ENCODE measurements at regions not wholly inside any gene's neighbourhood (a gene's known extent, or its start where the extent isn't known, plus 50 kb on each side); places are given as distances from the start of the nearest gene placed in this dataset.

- TF ChIP-seq TCF12 (IDR thresholded peaks at IDR 0.05; ENCODE audit: low read depth) (no peak), TAF1 (IDR thresholded peaks at IDR 0.05; ENCODE audit: low read depth) (no peak), CREB1 (IDR thresholded peaks at IDR 0.05; ENCODE audit: low read depth) (no peak), USF1 (IDR thresholded peaks at IDR 0.05) (no peak), CEBPB (IDR thresholded peaks at IDR 0.05) (no peak), EP300 (IDR thresholded peaks at IDR 0.05; ENCODE audit: borderline replicate concordance) (no peak), NFIC (IDR thresholded peaks at IDR 0.05) (no peak), TEAD4 (IDR thresholded peaks at IDR 0.05) (no peak), FOXM1 (IDR thresholded peaks at IDR 0.05; ENCODE audit: borderline replicate concordance, low read depth) (no peak), YY1 (IDR thresholded peaks at IDR 0.05; ENCODE audit: low read depth) (no peak), ZBTB7A (IDR thresholded peaks at IDR 0.05; ENCODE audit: low read depth) (no peak), RAD21 (IDR thresholded peaks at IDR 0.05; ENCODE audit: low read depth) (no peak), REST (IDR thresholded peaks at IDR 0.05; ENCODE audit: low read depth) (no peak), EGR1 (IDR thresholded peaks at IDR 0.05) (no peak)
- TF ChIP-seq, protein P1, sequence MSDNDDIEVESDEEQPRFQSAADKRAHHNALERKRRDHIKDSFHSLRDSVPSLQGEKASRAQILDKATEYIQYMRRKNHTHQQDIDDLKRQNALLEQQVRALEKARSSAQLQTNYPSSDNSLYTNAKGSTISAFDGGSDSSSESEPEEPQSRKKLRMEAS (IDR thresholded peaks at IDR 0.05): no peak
These were observed 821.5 kb downstream of the CDH8 start for GRCh38 chr16:61214780-61215179.

GRCh38 chr16:61210076-61210475 is 826.2 kb downstream of the CDH8 start:
- TF ChIP-seq CEBPB (IDR thresholded peaks at IDR 0.05) (no peak), TEAD4 (IDR thresholded peaks at IDR 0.05) (no peak), EP300 (IDR thresholded peaks at IDR 0.05; ENCODE audit: borderline replicate concordance) (no peak), TCF12 (IDR thresholded peaks at IDR 0.05; ENCODE audit: low read depth) (no peak), REST (IDR thresholded peaks at IDR 0.05; ENCODE audit: low read depth) (no peak), CREB1 (IDR thresholded peaks at IDR 0.05; ENCODE audit: low read depth) (no peak), NFIC (IDR thresholded peaks at IDR 0.05) (no peak), USF1 (IDR thresholded peaks at IDR 0.05) (no peak), YY1 (IDR thresholded peaks at IDR 0.05; ENCODE audit: low read depth) (no peak), ZBTB7A (IDR thresholded peaks at IDR 0.05; ENCODE audit: low read depth) (no peak), TAF1 (IDR thresholded peaks at IDR 0.05; ENCODE audit: low read depth) (no peak), RAD21 (IDR thresholded peaks at IDR 0.05; ENCODE audit: low read depth) (no peak), EGR1 (IDR thresholded peaks at IDR 0.05) (no peak), FOXM1 (IDR thresholded peaks at IDR 0.05; ENCODE audit: borderline replicate concordance, low read depth) (no peak)
- TF ChIP-seq, protein P1 (IDR thresholded peaks at IDR 0.05): no peak

DNA sequence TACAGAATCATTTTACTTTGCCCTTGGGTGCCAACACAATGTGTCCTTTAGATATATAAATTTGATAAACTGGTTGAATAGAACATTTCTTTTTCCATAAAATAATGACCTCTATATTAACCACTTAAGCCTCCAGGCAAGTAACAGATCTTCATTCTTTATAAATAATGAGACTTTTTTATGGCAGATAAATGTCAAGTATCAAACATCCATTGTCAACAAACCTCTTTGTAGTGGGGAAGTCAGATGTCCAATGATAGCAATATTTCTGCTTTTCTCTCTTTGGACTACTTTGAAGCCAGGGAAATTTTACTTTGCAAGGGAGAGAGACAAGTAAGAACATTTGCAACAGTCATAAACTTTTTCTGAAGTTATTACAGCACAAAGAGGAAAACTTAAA is 841.2 kb downstream of the CDH8 start:
- TF ChIP-seq CEBPB (IDR thresholded peaks at IDR 0.05) (no peak), REST (IDR thresholded peaks at IDR 0.05; ENCODE audit: low read depth) (no peak), RAD21 (IDR thresholded peaks at IDR 0.05; ENCODE audit: low read depth) (no peak), CREB1 (IDR thresholded peaks at IDR 0.05; ENCODE audit: low read depth) (no peak), EGR1 (IDR thresholded peaks at IDR 0.05) (no peak), USF1 (IDR thresholded peaks at IDR 0.05) (no peak), YY1 (IDR thresholded peaks at IDR 0.05; ENCODE audit: low read depth) (no peak), TCF12 (IDR thresholded peaks at IDR 0.05; ENCODE audit: low read depth) (no peak), TEAD4 (IDR thresholded peaks at IDR 0.05) (no peak), FOXM1 (IDR thresholded peaks at IDR 0.05; ENCODE audit: borderline replicate concordance, low read depth) (no peak), ZBTB7A (IDR thresholded peaks at IDR 0.05; ENCODE audit: low read depth) (no peak), NFIC (IDR thresholded peaks at IDR 0.05) (no peak), EP300 (IDR thresholded peaks at IDR 0.05; ENCODE audit: borderline replicate concordance) (no peak), TAF1 (IDR thresholded peaks at IDR 0.05; ENCODE audit: low read depth) (no peak)
- TF ChIP-seq, protein P1 (IDR thresholded peaks at IDR 0.05): no peak
